HS-27A (cell line): ENCODE measurements at regions not wholly inside any gene's neighbourhood (a gene's known extent, or its start where the extent isn't known, plus 50 kb on each side); places are given as distances from the start of the nearest gene placed in this dataset.
A peak's percentile ranks its signal among the peaks of the same experiment; 100 is the strongest.
"Not testable (repeated sequence)": the region's sequence is repeated elsewhere in the genome, so short reads cannot be mapped to it uniquely, and the experiment has no call there.

Experiments
- DNase-seq: peaks from one replicate; pipeline ENCODE4 v3.0.0-alpha.2; 2012; ENCODE audit warnings: low read depth, missing footprints

DNA sequence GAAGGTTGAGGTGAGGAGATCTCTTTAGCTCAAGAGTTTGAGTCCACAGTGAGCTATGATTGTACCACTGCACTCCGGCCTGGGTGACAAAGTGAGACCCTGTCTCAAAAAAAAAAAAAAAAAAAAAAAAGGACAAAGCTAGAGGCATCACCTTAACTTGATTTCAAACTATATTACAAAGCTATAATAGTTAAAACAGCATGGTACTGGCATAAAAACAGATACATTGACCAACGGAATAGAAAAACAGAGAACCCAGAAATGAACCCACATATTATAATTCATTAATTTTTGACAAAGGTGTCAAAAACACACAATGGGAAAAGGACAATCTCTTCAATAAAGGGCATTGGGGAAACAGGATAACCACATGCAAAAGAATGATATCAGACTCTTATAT lies 50.8 kb upstream of the MBOAT1 start:
- no peak for DNase-seq

DNA sequence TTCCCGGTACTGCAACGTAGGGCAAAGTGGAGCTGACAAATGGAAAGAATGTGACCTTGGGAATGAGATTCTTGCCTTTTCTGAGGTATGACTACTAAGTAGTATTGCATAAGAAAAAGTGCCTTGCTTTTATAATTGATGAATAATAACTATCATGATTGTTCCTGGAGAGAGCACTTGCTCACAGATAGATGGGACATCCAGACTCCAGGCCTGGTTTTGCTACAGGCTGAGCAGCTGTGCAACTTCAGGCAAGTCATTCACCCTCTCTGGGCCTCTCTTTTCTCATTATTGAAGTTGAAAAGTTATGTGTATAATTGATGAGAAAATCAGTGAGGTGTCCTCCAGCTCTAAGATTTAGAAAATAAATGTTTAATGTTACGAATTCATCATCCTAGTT lies 53.6 kb upstream of the MBOAT1 start:
- DNase-seq: no peak

GRCh38 chr6:20266851-20267608 lies 54.8 kb upstream of the MBOAT1 start:
- DNase-seq: no peak

DNA sequence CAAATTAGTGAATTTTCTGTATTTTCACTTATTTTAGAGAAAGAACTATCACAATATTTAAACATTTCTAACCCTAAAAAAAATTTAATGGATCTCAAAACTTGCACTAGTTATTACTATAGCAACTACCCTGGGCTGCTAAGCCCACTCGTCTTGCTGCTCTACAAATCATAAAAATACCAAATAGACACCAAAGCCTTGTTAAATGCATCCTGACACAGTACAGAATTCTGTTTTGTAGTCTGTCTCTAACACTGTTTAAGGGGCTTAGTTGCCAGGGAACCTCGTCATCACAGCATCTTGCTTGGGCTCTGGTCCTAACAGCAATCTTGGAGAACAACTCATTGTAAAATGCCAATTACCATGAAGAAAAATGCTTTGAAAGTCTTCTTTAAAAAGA lies 56.9 kb upstream of the MBOAT1 start:
- DNase-seq: no peak

- DNase-seq: no peak
Observed at GRCh38 chr6:20271818-20272217, 59.5 kb upstream of the MBOAT1 start.

GRCh38 chr6:20274137-20274536 lies 61.9 kb upstream of the MBOAT1 start:
- DNase-seq: no peak

GRCh38 chr6:20275837-20276236 lies 63.6 kb upstream of the MBOAT1 start:
- not testable (repeated sequence) for DNase-seq

DNA sequence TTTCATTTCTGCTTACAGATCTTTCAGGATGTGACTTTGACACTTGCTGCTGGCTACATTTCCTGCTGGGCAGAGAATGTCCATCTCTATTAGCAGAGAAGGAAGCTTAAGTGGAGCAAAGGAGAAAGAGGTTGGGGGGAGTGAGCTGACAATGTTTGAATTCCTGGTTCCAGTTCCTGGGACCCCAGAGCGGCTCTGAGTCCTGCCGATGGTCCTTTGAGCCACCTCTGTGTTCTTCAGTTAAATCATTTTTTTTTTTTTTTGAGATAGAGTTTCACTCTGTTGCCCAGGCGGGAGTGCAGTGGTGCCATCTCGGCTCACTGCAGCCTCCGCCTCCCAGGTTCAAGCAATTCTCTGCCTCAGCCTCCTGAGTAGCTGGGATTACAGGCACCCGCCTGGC lies 65.5 kb upstream of the MBOAT1 start:
- DNase-seq: not testable (repeated sequence)

GRCh38 chr6:20279051-20279450 lies 66.8 kb upstream of the MBOAT1 start:
- DNase-seq: no peak

- no peak for DNase-seq
Observed at GRCh38 chr6:20279608-20280287, 67.5 kb upstream of the MBOAT1 start.

- DNase-seq: no peak
Observed at GRCh38 chr6:20280288-20280621, 68.0 kb upstream of the MBOAT1 start.

DNA sequence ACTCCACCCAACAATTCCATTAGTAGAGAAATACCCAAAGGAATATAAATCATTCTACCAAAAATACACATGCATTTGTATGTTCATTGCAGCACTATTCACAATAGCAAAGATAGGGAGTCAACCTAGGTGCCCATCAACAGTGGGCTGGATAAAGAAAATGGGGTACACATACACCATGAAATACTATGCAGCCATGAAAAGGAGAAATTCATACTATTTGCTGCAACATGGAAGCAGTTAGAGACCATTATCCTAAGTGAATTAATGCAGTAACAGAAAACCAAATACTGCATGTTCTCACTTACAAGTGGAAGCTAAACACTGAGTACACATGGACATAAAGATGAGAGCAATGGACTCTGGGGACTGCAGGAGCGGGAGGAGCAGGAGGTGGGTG lies 72.4 kb upstream of the MBOAT1 start:
- DNase-seq: no peak

- DNase-seq: no peak
Observed at GRCh38 chr6:20286968-20287565, 74.8 kb upstream of the MBOAT1 start.

DNA sequence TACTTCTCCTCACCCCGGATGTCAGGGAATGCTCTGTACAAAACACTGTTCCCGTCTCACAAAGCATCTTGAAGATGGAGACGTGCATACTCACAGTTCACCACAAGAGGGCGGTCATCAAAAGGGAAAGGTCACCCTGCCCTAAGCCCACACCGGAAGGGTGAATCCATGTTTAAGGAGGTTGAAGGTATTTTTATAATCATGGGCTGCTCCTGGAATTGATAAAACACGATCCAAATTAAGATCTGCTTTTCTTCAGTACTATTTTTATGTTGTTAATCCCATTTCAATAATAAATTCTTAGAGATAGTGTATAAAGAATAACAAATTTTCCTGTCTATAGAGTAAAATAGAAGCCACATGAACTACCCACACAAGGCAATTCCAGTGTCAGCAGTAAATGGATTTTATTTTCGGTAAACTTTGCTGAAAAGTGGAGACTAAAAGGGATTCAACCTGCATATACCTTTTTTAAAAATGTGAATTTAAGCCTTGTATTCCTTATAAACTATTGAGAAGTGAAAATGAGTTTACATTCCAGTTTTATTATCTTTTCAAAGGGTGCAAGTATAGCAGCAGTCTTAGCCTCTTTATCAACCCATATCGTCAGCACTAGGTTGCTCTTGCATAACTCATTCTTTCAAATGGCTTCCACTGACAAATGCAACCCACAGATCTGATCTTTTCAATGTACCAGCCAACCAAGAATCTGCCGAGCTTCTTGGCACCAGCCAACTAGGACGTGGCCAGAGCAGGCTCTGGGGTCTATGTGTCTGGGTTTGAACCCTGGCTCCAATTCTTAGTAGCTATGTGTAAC lies 79.7 kb upstream of the MBOAT1 start:
- peak; percentile 70 for DNase-seq

GRCh38 chr6:20292905-20293304 lies 80.6 kb upstream of the MBOAT1 start:
- DNase-seq: no peak

- no peak for DNase-seq
Observed at GRCh38 chr6:20301256-20301655, 89.0 kb upstream of the MBOAT1 start.

- DNase-seq: no peak
Observed at GRCh38 chr6:20302168-20302567, 89.9 kb upstream of the MBOAT1 start.

DNA sequence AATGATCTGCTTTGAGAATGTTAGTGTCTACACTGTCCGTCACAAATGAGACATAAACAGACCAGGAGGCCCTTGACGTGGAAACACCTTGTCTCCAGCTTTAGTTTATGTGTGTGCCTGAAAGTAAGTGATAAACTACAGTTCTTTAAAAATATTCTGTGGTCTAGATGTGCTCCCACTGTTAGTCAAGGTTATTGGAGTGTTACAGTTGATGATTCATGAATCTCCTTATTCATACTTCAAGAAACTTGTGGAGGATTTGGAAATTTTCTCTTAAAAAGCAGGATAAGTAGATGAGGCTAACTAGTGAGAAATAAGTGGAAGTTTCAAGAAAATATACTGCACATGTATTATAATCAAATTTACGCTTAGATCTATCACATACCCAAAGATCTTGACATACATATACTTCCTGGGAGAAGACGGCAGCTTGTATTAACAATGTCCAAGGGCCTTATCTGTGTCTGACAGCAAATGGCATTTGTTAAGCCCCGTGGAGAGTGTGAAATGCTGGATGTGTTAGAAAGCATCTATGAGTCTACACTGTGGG lies 90.5 kb upstream of the MBOAT1 start:
- DNase-seq: no peak

- DNase-seq: no peak
Observed at GRCh38 chr6:20306491-20306890, 94.2 kb upstream of the MBOAT1 start.

GRCh38 chr6:20309186-20309585 lies 92.5 kb upstream of the E2F3 start:
- no peak for DNase-seq

DNA sequence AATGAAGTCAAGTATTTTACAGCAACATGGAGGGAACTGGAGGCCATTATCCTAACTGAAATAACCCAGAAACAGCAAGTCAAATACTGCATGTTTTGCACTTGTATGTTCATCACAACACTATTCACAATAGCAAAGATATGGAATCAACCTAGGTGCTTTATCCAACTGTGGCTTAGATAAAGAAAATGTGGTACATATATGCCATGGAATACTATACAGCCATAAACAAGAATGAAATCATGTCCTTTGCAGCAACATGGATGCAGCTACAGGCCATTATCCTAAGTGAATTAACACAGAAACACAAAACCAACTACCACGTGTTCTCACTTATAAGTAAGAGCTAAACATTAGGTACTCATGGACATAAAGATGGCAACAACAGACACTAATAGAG lies 91.5 kb upstream of the E2F3 start:
- DNase-seq: no peak

- no peak for DNase-seq
Observed at GRCh38 chr6:20312606-20313005, 89.1 kb upstream of the E2F3 start.
